ENCODE measurements at regions not wholly inside any gene's neighbourhood (a gene's known extent, or its start where the extent isn't known, plus 50 kb on each side); places are given as distances from the start of the nearest gene placed in this dataset.

DNA sequence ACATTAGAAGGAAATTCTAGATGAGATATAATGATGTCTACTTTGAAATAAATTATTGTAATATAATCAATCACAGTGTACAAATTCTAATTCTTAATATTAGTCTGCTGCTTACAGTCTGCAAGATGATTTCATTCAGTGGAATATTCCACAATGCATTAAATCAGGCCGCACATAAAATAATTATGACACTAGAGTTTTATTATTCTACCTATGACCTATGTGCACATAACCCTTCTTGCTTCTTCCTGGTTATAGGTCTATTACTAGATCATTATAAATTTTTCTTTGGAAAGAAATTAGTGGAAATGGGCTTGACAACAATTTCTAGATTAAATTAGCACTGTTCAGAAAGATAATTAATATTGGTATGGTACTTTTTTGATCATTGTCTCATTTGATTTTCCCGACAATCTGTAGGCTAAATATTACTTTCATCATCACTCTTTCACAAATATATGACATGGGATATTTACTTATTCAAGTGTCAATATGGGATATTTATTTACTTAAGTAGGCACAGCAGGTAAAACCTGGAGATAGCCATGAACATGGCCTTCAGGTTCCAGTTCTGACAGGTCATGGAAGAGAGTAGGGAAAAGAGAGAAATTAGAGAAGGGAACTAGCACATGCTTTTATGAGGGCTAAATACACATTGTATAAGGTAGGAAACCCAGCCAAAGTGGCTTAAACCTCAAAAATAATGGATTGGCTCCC is 476.4 kb downstream of the TOX3 start:
- Histone ChIP-seq H3K36me3 (ENCODE audit: control insufficient read depth, insufficient read depth, low read length) (no peaks in the 10 kb centered on the region), H3K79me2 (no peaks in the 10 kb centered on the region), H3K4me2 (ENCODE audit: low read length) (no peak overlapping the region), H2AFZ (no peak overlapping the region), H3K9me3 (ENCODE audit: control insufficient read depth, low read length) (no peaks in the 10 kb centered on the region), H3K27me3 (ENCODE audit: control insufficient read depth, insufficient read depth, low read length) (no peaks in the 10 kb centered on the region), H3K9ac (no peak overlapping the region), H3K27ac (no peak overlapping the region), H3K4me1 (no peaks in the 10 kb centered on the region), H3K4me3 (ENCODE audit: low read depth, low read length) (no peak overlapping the region)
- no peak for TF ChIP-seq CTCF (IDR thresholded peaks at IDR 0.05)

DNA sequence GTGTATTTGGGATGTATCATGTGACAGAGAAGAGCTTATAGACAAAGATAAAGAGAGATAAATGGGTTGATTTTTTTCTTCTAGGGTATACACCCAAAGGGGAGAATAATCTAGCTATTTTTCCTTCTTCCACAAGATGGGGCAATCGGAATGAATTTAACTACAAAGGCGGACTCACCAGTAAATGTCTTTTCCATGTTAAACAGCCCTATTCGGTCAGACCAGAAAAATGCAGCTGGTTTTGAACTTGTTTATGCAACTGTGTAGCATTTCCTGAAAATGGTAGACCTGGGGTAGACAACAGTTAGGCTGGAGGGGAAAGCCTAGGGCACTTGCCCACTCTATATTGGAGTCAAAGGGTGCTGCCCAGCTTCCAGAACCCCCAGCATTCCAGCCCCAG is 477.1 kb downstream of the TOX3 start:
- Histone ChIP-seq H3K4me1 (no peaks in the 10 kb centered on the region), H3K79me2 (no peaks in the 10 kb centered on the region), H3K27me3 (ENCODE audit: control insufficient read depth, insufficient read depth, low read length) (no peaks in the 10 kb centered on the region), H3K36me3 (ENCODE audit: control insufficient read depth, insufficient read depth, low read length) (no peaks in the 10 kb centered on the region), H3K27ac (no peak overlapping the region), H3K4me3 (ENCODE audit: low read depth, low read length) (no peak overlapping the region), H3K9ac (no peak overlapping the region), H3K4me2 (ENCODE audit: low read length) (no peak overlapping the region), H3K9me3 (ENCODE audit: control insufficient read depth, low read length) (no peaks in the 10 kb centered on the region), H2AFZ (no peak overlapping the region)
- TF ChIP-seq CTCF (IDR thresholded peaks at IDR 0.05) = no peak

DNA sequence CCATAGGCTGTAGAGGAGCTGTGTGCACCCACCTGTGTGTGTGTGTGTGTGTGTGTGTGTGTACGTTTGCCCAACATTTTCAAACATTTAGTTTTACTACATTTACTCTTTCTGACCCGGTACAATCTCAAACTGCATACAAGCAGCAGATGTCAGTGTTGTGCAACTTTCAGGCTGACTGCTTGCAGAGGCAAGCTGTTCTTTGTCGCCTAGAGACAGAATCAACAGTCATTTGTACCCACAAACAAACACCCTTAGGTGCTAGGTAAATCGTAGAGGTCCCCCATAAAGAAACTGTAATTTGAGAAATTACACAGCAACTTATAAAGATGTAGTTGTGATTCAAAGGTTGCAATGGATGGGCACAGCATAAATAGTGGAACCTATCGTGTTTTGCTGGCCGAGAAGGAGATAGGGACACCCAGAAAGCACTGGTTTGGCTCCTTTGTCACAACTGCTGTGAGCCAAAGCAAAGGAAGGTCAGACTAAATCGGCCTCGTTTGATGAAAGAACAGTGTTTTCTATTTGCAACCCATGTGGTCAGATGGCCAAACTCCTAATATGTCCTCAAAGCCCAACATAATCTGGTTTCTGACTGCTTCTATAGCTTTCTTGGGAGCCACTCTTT is 478.4 kb downstream of the TOX3 start:
- Histone ChIP-seq H3K9ac (no peak overlapping the region), H3K4me3 (ENCODE audit: low read depth, low read length) (no peak overlapping the region), H3K27ac (no peak overlapping the region), H3K4me2 (ENCODE audit: low read length) (no peak overlapping the region), H3K36me3 (ENCODE audit: control insufficient read depth, insufficient read depth, low read length) (no peaks in the 10 kb centered on the region), H3K27me3 (ENCODE audit: control insufficient read depth, insufficient read depth, low read length) (no peaks in the 10 kb centered on the region), H2AFZ (no peak overlapping the region), H3K4me1 (no peaks in the 10 kb centered on the region), H3K9me3 (ENCODE audit: control insufficient read depth, low read length) (no peaks in the 10 kb centered on the region), H3K79me2 (no peaks in the 10 kb centered on the region)
- TF ChIP-seq CTCF (IDR thresholded peaks at IDR 0.05) = no peak

GRCh38 chr16:52066962-52067361 is 480.0 kb downstream of the TOX3 start:
- H3K36me3 ChIP-seq (ENCODE audit: control insufficient read depth, insufficient read depth, low read length) = no peaks in the 10 kb centered on the region
- H3K4me2 ChIP-seq (ENCODE audit: low read length) = no peak overlapping the region
- TF ChIP-seq CTCF (IDR thresholded peaks at IDR 0.05) = no peak
- no peak overlapping the region for H3K9ac ChIP-seq
- H3K79me2 ChIP-seq = no peaks in the 10 kb centered on the region
- H2AFZ ChIP-seq = no peak overlapping the region
- H3K27me3 ChIP-seq (ENCODE audit: control insufficient read depth, insufficient read depth, low read length) = no peaks in the 10 kb centered on the region
- no peak overlapping the region for H3K4me3 ChIP-seq (ENCODE audit: low read depth, low read length)
- no peaks in the 10 kb centered on the region for H3K4me1 ChIP-seq
- H3K27ac ChIP-seq = no peak overlapping the region
- H3K9me3 ChIP-seq (ENCODE audit: control insufficient read depth, low read length) = no peaks in the 10 kb centered on the region

DNA sequence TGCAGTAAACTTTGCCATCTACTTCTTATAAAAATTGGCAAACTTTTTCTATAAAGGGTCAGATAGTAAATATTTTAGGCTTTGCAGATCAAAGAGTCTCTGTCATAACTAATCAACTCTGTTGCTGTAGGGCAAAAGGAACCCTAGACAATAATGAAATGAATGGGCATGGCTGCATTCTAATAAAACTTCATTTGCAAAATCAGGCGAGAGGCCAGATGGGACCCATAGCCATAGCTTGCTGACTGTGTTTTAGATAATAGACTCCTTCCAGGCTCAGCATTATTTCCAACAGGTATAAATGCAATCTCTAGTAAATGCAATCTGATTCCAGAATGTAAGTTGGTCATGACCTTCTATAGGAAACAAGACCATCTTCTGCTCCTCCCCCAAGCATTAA is 490.7 kb downstream of the TOX3 start:
- Histone ChIP-seq H3K36me3 (ENCODE audit: control insufficient read depth, insufficient read depth, low read length) (no peaks in the 10 kb centered on the region), H3K79me2 (no peaks in the 10 kb centered on the region), H3K9ac (no peak overlapping the region), H3K4me3 (ENCODE audit: low read depth, low read length) (no peak overlapping the region), H3K9me3 (ENCODE audit: control insufficient read depth, low read length) (no peaks in the 10 kb centered on the region), H2AFZ (no peak overlapping the region), H3K27ac (no peak overlapping the region), H3K4me1 (no peaks in the 10 kb centered on the region), H3K27me3 (ENCODE audit: control insufficient read depth, insufficient read depth, low read length) (no peaks in the 10 kb centered on the region), H3K4me2 (ENCODE audit: low read length) (no peak overlapping the region)
- TF ChIP-seq CTCF (IDR thresholded peaks at IDR 0.05) = no peak
